IMR-90 (cell line): ENCODE measurements at regions not wholly inside any gene's neighbourhood (a gene's known extent, or its start where the extent isn't known, plus 50 kb on each side); places are given as distances from the start of the nearest gene placed in this dataset.

Experiments used
- ATAC-seq: fragments of 200-7000 bp; cut with Tn5 transposase; 2 replicates; pipeline ENCODE4 v1.9.1; 2020; ENCODE audit warnings: low read depth, mild to moderate bottlenecking, moderate library complexity
- BruUV-seq: library from RNA; stranded (reverse); fragments of 400-500 nt; replicated peaks from 2 replicates; lab custom pipeline; 2021; lab: Mats Ljungman, UMichigan
- CTCF ChIA-PET: fragments of 300-600 bp; formaldehyde crosslinking; extraction: SDS; loops from one replicate; lab custom pipeline; 2021; ENCODE audit warnings: antibody characterized with exemption; lab: Yijun Ruan, JAX
- POLR2A ChIA-PET: fragments of 300-600 bp; sonication (Branson Sonifier 250); formaldehyde crosslinking; loops from one replicate; lab custom pipeline; 2022; ENCODE audit warnings: antibody characterized with exemption; ENCODE audit not compliant: unreplicated experiment; lab: Charles Lee
- DNase-seq: peaks from one replicate; pipeline ENCODE4 v3.0.0; 2013
- H2AFZ ChIP-seq: replicated peaks from 2 replicates; pipeline ENCODE3; 2013; ENCODE audit warnings: low read length, mild to moderate bottlenecking; ENCODE audit not compliant: poor library complexity
- H2AK5ac ChIP-seq: 2 replicates; pipeline ENCODE4 v1.6.1; 2013; ENCODE audit warnings: low read depth, low read length, inconsistent platforms
- H2AK9ac ChIP-seq: replicated peaks from 2 replicates; pipeline ENCODE3; 2013; ENCODE audit warnings: mild to moderate bottlenecking, low read depth, low read length, moderate library complexity; ENCODE audit not compliant: poor library complexity
- H2BK120ac ChIP-seq: 2 replicates; pipeline ENCODE4 v1.6.1; 2013; ENCODE audit warnings: low read depth, low read length, inconsistent platforms
- H2BK15ac ChIP-seq: 3 replicates; pipeline ENCODE4 v1.6.1; 2013; ENCODE audit warnings: low read depth, low read length, inconsistent platforms
- H2BK20ac ChIP-seq: 2 replicates; pipeline ENCODE4 v1.6.1; 2013; ENCODE audit warnings: low read depth, mild to moderate bottlenecking, inconsistent platforms, low read length, moderate library complexity
- H2BK5ac ChIP-seq: 2 replicates; pipeline ENCODE4 v1.6.1; 2013; ENCODE audit warnings: mild to moderate bottlenecking, low read depth, low read length, inconsistent platforms; ENCODE audit not compliant: poor library complexity, severe bottlenecking
- H3K14ac ChIP-seq: replicated peaks from 2 replicates; pipeline ENCODE4 v1.6.1; 2013; ENCODE audit warnings: low read depth, low read length, inconsistent platforms
- H3K18ac ChIP-seq: 2 replicates; pipeline ENCODE4 v1.6.1; 2013; ENCODE audit warnings: low read depth, low read length, control low read depth
- H3K23ac ChIP-seq: 2 replicates; pipeline ENCODE4 v1.6.1; 2013; ENCODE audit warnings: low read depth, low read length, inconsistent platforms
- H3K27ac ChIP-seq: 2 replicates; pipeline ENCODE4 v1.5.1; 2013; ENCODE audit warnings: mild to moderate bottlenecking, control low read depth, low read length; ENCODE audit not compliant: insufficient read depth
- H3K27me3 ChIP-seq: 2 replicates; pipeline ENCODE4 v1.6.1; 2013; ENCODE audit warnings: low read length; ENCODE audit not compliant: control insufficient read depth, insufficient read depth
- H3K36me3 ChIP-seq: 2 replicates; pipeline ENCODE4 v1.6.1; 2013; ENCODE audit warnings: low read length, mixed read lengths; ENCODE audit not compliant: control insufficient read depth, insufficient read depth
- H3K4ac ChIP-seq: 2 replicates; pipeline ENCODE4 v1.6.1; 2013; ENCODE audit warnings: low read depth, low read length, inconsistent platforms
- H3K4me1 ChIP-seq: 2 replicates; pipeline ENCODE4 v1.6.1; 2013; ENCODE audit warnings: low read length, mixed read lengths; ENCODE audit not compliant: control insufficient read depth, insufficient read depth
- H3K4me2 ChIP-seq: 2 replicates; pipeline ENCODE4 v1.6.1; 2013; ENCODE audit warnings: low read depth, mild to moderate bottlenecking, control low read depth, low read length, moderate library complexity
- H3K4me3 ChIP-seq: 2 replicates; pipeline ENCODE4 v1.5.1; 2013; ENCODE audit warnings: low read depth, mild to moderate bottlenecking, control low read depth, low read length, moderate library complexity; ENCODE audit not compliant: insufficient read depth
- H3K56ac ChIP-seq: 2 replicates; pipeline ENCODE4 v1.6.1; 2013; ENCODE audit warnings: low read length, inconsistent platforms; ENCODE audit not compliant: insufficient read depth; ENCODE audit errors: extremely low read depth
- H3K79me1 ChIP-seq, 2 experiments: 2 replicates each; pipeline ENCODE4 v1.6.1; 2013; ENCODE audit warnings: low read length in 2 of 2, inconsistent platforms in 1 of 2, low read depth in 1 of 2
- H3K9ac ChIP-seq: 2 replicates; pipeline ENCODE4 v1.6.1; 2013; ENCODE audit warnings: low read depth, low read length, control low read depth
- H3K9me1 ChIP-seq: 2 replicates; pipeline ENCODE4 v1.6.1; 2013; ENCODE audit warnings: low read length, inconsistent platforms; ENCODE audit not compliant: insufficient read depth
- H3K9me3 ChIP-seq: 2 replicates; pipeline ENCODE4 v1.6.1; 2013; ENCODE audit warnings: low read length; ENCODE audit not compliant: control insufficient read depth, insufficient read depth
- H4K20me1 ChIP-seq: 2 replicates; pipeline ENCODE4 v1.6.1; 2013; ENCODE audit warnings: low read length, inconsistent platforms; ENCODE audit not compliant: insufficient read depth
- H4K5ac ChIP-seq: 2 replicates; pipeline ENCODE4 v1.6.1; 2013; ENCODE audit warnings: mild to moderate bottlenecking, low read depth, low read length, control low read depth
- H4K8ac ChIP-seq, 2 experiments: 2 replicates each; pipeline ENCODE4 v1.6.1; 2013; ENCODE audit warnings: low read depth in 2 of 2, low read length in 2 of 2, control low read depth in 1 of 2, inconsistent platforms in 1 of 2
- H4K91ac ChIP-seq: 2 replicates; pipeline ENCODE4 v1.6.1; 2013; ENCODE audit warnings: low read depth, low read length, inconsistent platforms; ENCODE audit not compliant: insufficient read depth
- BHLHE40 ChIP-seq: fragments of 150-350 bp; IDR thresholded peaks from 2 replicates; pipeline ENCODE4 v1.6.1; 2016; ENCODE audit warnings: mild to moderate bottlenecking, low read depth, low read length
- CHD1 ChIP-seq: IDR thresholded peaks from 2 replicates; pipeline ENCODE4 v1.6.1; 2012; ENCODE audit warnings: low read depth, low read length, improper control_type of control experiment
- CTCF ChIP-seq: conservative IDR thresholded peaks from 2 replicates; pipeline ENCODE4 v1.5.1; 2012; ENCODE audit warnings: mild to moderate bottlenecking, low read depth, low read length, improper control_type of control experiment
- ELK1 ChIP-seq: fragments of 150-350 bp; IDR thresholded peaks from 2 replicates; pipeline ENCODE4 v1.6.1; 2016; ENCODE audit warnings: low read depth, mild to moderate bottlenecking, low read length, moderate library complexity, borderline replicate concordance
- FOS ChIP-seq: fragments of 150-350 bp; IDR thresholded peaks from 2 replicates; pipeline ENCODE4 v1.6.1; 2016; ENCODE audit warnings: low read depth, low read length
- MAFK ChIP-seq: IDR thresholded peaks from 2 replicates; pipeline ENCODE4 v1.6.1; 2012; ENCODE audit warnings: low read depth, low read length, improper control_type of control experiment
- MAZ ChIP-seq: IDR thresholded peaks from 2 replicates; pipeline ENCODE4 v1.6.1; 2012; ENCODE audit warnings: low read depth, mild to moderate bottlenecking, low read length, improper control_type of control experiment, moderate library complexity, borderline replicate concordance
- NFE2L2 ChIP-seq: fragments of 150-350 bp; IDR thresholded peaks from 2 replicates; pipeline ENCODE4 v1.6.1; 2016; ENCODE audit warnings: low read depth, mild to moderate bottlenecking, low read length
- RAD21 ChIP-seq: IDR thresholded peaks from 2 replicates; pipeline ENCODE4 v1.6.1; 2012; ENCODE audit warnings: low read length, improper control_type of control experiment
- RCOR1 ChIP-seq: IDR thresholded peaks from 2 replicates; pipeline ENCODE4 v1.6.1; 2012; ENCODE audit warnings: mild to moderate bottlenecking, low read length, improper control_type of control experiment; ENCODE audit not compliant: insufficient replicate concordance
- RFX5 ChIP-seq: IDR thresholded peaks from 2 replicates; pipeline ENCODE4 v1.8.0; 2012; ENCODE audit warnings: low read depth, mild to moderate bottlenecking, low read length, moderate library complexity
- SMC3 ChIP-seq: fragments of 150-350 bp; IDR thresholded peaks from 2 replicates; pipeline ENCODE4 v1.6.1; 2016; ENCODE audit warnings: low read depth, mild to moderate bottlenecking, antibody characterized with exemption, low read length, moderate library complexity
- USF2 ChIP-seq: fragments of 150-350 bp; IDR thresholded peaks from 2 replicates; pipeline ENCODE4 v1.6.1; 2017; ENCODE audit warnings: mild to moderate bottlenecking, antibody characterized with exemption, low read length, low read depth
- WGBS, 2 experiments: methylation state at CpG; one replicate each; pipeline versions ENCODE4 v1.1.5 to v1.1.7; 2013; ENCODE audit warnings: missing lambda C conversion rate in 2 of 2; ENCODE audit not compliant: insufficient read length in 1 of 2; ENCODE audit errors: extremely low coverage in 2 of 2; 5-methylcytosine and 5-hydroxymethylcytosine counted together
- dilution Hi-C: fragments of 300-500 bp; cut with HindIII; formaldehyde crosslinking; loops from one replicate; pipeline ENCODE4 v1.14.3; 2018; ENCODE audit warnings: low sequenced_read_pairs; ENCODE audit not compliant: unreplicated experiment
- in situ Hi-C: fragments of 300-500 bp; cut with MboI; formaldehyde crosslinking; loops from 3 replicates; pipeline ENCODE4 v1.14.3; 2019; ENCODE audit warnings: low sequenced_read_pairs, inconsistent platforms, mixed read lengths
- intact Hi-C: fragments of 100-400 bp; cut with micrococcal nuclease; formaldehyde crosslinking; loops from 2 replicates; pipeline ENCODE4 v1.10.0; 2022

- Histone ChIP-seq H2BK120ac (no peak overlapping the region), H2AK9ac (no peak overlapping the region), H4K8ac (no peak overlapping the region), H3K27ac (no peak overlapping the region), H3K9ac (no peak overlapping the region), H3K9me3 (no peaks in the 10 kb centered on the region), H2BK5ac (no peak overlapping the region), H3K23ac (no peak overlapping the region), H3K27me3 (no peaks in the 10 kb centered on the region; the same call in 1 of the 2 replicates), H2BK15ac (no peak overlapping the region), H3K4me1 (peaks cover 7% of the 10 kb centered on the region), H3K4me3 (no peak overlapping the region), H4K20me1 (no peaks in the 10 kb centered on the region), H2BK20ac (peak overlapping the region; percentile 30; the same call in 1 of the 2 replicates), H2AK5ac (peak overlapping the region; percentile 64), H2AFZ (no peak overlapping the region), H3K18ac (no peak overlapping the region), H3K36me3 (no peaks in the 10 kb centered on the region), H4K91ac (no peak overlapping the region), H3K14ac (no peak overlapping the region), H3K9me1 (no peaks in the 10 kb centered on the region), H3K4ac (peak overlapping the region; percentile 21), H3K79me1 (no peaks in the 10 kb centered on the region), H4K5ac (no peak overlapping the region), H3K4me2 (no peak overlapping the region), H3K56ac (no peak overlapping the region)
- no TSS peak for BruUV-seq
- ChIA-PET POLR2A (no interaction called here), CTCF (no interaction called here)
- no peak for DNase-seq
- no peak for ATAC-seq
- intact Hi-C loops (no loop called here), dilution Hi-C loops (no loop called here), in situ Hi-C loops (no loop called here)
- WGBS, 2 experiments = 95% methylated on average over 13 of the region's 16 CpGs; no CpG with 5 or more reads in 1 of the 2 experiments
- TF ChIP-seq MAFK (no peak), MAZ (no peak), BHLHE40 (no peak), RCOR1 (no peak), FOS (no peak), RFX5 (no peak), CHD1 (no peak), SMC3 (no peak), CTCF (no peak), ELK1 (no peak), NFE2L2 (no peak), USF2 (no peak), RAD21 (no peak)
These were observed 158.7 kb upstream of the IRF2BP2 start for GRCh38 chr1:234768569-234769283.
